Activated CD4-positive, CD25-positive, alpha-beta regulatory T cell (primary cell): ENCODE measurements at regions not wholly inside any gene's neighbourhood (a gene's known extent, or its start where the extent isn't known, plus 50 kb on each side); places are given as distances from the start of the nearest gene placed in this dataset.

Experiments used
- DNase-seq, 4 experiments: peaks; one replicate each; lab custom pipeline; 2025; lab: John Stamatoyannopoulos, UW

- no peak for DNase-seq
Measured at GRCh38 chr21:24353492-24353891, 1253.8 kb downstream of the MRPL39 start.

GRCh38 chr21:24339406-24339805, 1267.9 kb downstream of the MRPL39 start:
- no peak for DNase-seq

- no peak for DNase-seq
Measured at GRCh38 chr21:24336491-24336890, 1270.8 kb downstream of the MRPL39 start.

- no peak for DNase-seq
Measured at GRCh38 chr21:24323536-24323935, 1283.7 kb downstream of the MRPL39 start.

- DNase-seq, result no peak
Measured at GRCh38 chr21:24316277-24316922, 1290.9 kb downstream of the MRPL39 start.

DNA sequence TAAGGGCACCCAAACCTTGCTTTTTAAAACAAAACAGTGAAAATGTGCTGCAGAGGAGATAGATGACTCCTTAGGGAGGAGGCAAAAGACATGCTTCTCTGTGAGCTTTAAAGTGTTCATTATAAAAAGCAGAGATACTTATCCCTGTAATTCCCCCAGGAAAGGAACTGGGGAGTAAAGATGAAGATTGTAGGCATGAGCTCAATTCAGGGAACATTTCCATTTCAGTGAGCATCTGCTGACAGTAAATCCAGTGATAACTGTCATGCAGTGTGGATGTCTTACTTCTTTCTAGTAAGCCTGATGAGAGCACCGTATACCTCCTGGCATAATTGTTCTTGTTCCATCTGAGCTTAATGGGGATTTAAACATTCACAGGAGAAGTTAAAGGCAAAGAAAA, 1296.5 kb downstream of the MRPL39 start:
- no peak for DNase-seq

DNA sequence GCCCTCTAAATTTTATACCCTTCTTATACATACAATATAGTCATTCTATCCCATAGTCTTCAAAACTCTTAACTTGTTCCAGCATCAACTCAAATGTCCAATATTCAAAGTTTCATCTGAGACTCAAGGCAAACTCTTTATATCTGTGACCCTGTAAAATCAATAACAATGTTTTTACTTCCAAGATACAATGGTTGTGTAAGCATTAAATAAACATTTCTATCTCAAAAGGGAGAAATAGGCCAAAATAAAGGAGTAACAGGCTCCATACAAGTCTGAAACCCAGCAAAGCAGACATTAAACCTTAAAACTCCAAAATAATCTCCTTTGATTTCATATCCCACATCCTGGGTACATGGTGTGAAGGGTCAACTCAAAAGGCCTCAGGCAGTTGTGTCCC, 1299.1 kb downstream of the MRPL39 start:
- no peak for DNase-seq

- no peak for DNase-seq
Measured at GRCh38 chr21:24302400-24302799, 1304.9 kb downstream of the MRPL39 start.

GRCh38 chr21:24298040-24298439, 1309.2 kb downstream of the MRPL39 start:
- no peak for DNase-seq

GRCh38 chr21:24294171-24294570, 1313.1 kb downstream of the MRPL39 start:
- DNase-seq, result no peak

GRCh38 chr21:24290151-24290833, 1317.0 kb downstream of the MRPL39 start:
- DNase-seq, result no peak

GRCh38 chr21:24289539-24289938, 1317.7 kb downstream of the MRPL39 start:
- no peak for DNase-seq

DNA sequence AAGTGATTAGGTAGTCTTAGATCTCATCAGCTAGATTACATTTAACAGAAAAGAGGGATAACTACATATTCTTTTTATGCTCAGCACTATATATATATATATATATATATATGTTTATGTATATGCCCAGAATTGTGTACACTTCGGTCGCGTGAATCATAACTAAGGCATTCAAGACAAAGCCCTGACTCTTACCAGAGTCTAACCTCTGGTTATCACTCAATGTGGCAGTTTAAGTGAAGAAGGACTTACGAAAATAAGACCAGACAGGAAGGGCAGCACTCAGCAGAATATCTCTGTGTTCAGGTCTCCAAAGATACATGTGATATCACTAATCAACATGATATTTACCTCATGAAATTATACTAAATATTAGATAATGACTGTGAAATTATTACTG, 1326.7 kb downstream of the MRPL39 start:
- no peak for DNase-seq

DNA sequence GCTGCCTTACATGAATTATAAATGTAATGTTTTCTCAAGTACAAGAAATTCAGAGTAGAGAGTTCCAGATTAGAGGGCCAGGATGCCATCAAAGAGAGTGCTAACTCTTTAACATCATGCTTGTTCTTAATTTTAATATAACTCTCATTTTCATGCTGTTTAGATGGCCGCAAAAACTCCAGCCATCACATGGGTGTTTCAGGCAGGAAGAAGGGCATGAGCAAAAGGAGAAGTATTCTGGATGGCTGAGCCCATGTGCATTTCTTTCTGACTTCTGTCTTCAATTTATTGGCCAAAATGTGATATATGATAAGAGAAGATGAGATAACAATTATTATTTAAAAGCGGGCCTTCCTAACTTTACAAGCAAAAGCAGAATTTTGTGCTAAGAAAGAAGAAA, 1328.6 kb downstream of the MRPL39 start:
- no peak for DNase-seq

DNA sequence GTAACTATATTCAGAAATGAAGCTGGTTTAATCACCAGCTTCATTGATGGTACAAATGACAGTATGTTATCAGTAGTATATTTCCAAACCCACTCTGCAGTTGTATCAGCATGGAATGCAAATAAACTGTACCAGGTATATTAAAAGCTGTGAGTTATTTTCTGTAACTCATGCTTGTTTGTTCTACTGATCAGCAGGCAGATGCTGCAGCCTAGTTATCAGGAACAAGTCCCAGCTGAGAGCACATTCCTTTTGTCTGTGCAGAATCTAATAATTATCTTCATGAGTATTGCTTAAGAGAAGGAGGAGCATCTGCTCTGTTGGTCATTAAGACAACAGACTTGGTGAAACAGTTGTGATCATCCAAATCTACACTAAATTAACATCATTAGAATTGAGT, 1331.1 kb downstream of the MRPL39 start:
- no peak for DNase-seq

DNA sequence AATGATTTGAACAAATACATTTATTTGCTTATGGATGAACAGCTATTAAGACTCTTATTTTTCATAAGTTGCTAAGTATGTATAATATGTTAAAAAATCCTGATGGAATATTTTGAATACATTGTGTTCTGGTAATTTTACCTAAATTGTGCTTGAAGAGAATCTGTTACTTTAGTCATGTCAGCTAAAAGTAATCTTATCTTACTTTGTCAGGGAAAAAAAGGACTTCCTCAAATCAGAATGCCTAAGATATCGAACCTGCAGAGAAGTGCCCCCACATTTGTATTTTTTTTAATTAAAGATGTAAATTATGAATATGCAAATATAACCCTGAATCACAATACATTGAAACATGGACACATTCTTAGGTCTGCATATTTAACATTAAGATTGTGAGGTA, 1331.7 kb downstream of the MRPL39 start:
- no peak for DNase-seq

DNA sequence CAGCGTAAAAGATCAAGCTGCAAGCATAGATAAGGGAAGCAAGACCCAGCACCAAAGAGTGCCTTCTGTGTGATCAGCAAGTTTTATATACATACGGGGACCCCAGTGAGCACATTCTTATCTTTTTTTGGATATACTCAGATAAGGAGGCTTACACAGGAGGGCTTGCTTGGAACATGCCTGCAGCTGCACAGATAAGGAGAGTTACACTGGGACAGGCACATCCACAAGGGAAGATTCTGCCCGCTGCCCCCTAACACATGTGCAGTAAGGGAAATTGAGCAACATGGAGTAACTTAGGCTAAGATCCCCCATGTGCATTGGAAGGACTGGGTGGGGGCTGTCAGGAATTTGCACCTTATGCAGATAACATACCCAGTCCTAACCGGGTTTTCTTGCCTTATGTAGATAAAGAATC, 1334.8 kb downstream of the MRPL39 start:
- no peak for DNase-seq

DNA sequence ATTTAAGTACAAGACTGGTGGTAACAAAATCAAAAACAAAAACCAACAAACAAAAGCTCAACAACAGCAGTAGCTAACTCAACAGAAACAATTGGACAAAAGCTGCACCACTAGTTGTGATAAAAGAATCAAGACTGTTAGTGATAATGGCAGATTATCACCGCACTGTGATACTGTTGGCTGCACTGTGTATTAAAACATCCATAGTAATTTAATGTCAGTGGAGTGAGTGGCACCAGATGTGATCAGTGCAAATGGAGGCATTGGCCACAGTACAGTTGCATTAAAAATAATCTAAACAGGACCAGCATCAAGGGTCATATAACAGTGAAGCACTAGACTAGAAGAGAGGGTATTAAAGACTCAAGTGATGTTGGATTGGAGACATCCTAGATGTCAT, 1341.3 kb downstream of the MRPL39 start:
- no peak for DNase-seq

DNA sequence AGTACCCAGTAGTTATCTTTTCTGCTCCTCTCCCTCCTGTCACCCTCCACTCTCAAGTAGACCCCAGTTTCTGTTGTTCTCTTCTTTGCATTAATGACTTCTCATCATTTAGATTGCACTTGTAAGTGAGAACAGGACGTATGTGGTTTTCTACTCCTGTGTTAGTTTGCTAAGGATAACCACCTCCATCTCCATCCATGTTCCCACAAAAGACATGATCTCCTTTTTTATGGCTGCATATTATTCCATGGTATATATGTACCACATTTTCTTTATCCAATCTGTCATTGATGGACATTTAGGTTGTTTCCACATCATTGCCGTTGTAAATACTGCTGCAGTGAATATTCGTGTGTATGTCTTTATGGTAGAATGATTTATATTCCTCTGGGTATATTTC, 1346.5 kb downstream of the MRPL39 start:
- no peak for DNase-seq

- no peak for DNase-seq
Measured at GRCh38 chr21:24259241-24259640, 1348.0 kb downstream of the MRPL39 start.

DNA sequence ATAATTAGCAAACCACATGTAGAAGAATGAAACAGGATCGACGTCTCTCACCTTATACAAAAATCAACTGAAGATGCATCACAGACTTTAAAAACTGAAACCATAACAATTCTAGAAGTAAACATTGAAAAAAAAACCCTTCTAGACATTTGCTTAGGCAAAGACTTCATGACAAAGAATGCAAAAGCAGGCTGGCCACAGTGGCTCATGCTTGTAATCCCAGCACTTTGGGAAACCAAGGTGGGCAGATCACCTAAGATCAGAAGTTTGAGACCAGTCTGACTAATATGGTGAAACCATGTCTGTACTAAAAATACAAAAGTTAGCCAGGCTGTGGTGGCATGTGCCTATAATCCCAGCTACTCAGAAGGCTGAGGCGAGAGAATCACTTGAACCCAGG, 1351.7 kb downstream of the MRPL39 start:
- DNase-seq, result no peak

GRCh38 chr21:24225431-24225830, 1381.8 kb downstream of the MRPL39 start:
- DNase-seq, result no peak

- DNase-seq, result no peak
Measured at GRCh38 chr21:24224422-24224821, 1382.9 kb downstream of the MRPL39 start.

GRCh38 chr21:24223624-24224023, 1383.7 kb downstream of the MRPL39 start:
- DNase-seq, result no peak
